ENCODE measurements at regions not wholly inside any gene's neighbourhood (a gene's known extent, or its start where the extent isn't known, plus 50 kb on each side); places are given as distances from the start of the nearest gene placed in this dataset.
A peak's percentile ranks its signal among the peaks of the same experiment; 100 is the strongest.
"Not testable (repeated sequence)": the region's sequence is repeated elsewhere in the genome, so short reads cannot be mapped to it uniquely, and the experiment has no call there.

- H3K27me3 Mint-ChIP-seq (ENCODE audit: insufficient read depth, unreplicated experiment); H3K9me3 Mint-ChIP-seq (ENCODE audit: unreplicated experiment); BruUV-seq (replicated peaks); H3K4me1 ChIP-seq; H3K36me3 Mint-ChIP-seq (ENCODE audit: insufficient read depth, unreplicated experiment); CTCF ChIA-PET; DNase-seq; H3K27ac Mint-ChIP-seq (ENCODE audit: unreplicated experiment); POLR2A ChIA-PET; H3K4me3 ChIP-seq (ENCODE audit: low read depth, low read length); H3K4me1 Mint-ChIP-seq (ENCODE audit: low read depth, unreplicated experiment); H3K4me3 Mint-ChIP-seq (ENCODE audit: unreplicated experiment); H3K9me3 ChIP-seq; H3K27me3 ChIP-seq (replicated peaks; ENCODE audit: control insufficient read depth, insufficient read depth, low read length); H3K36me3 ChIP-seq (ENCODE audit: control insufficient read depth, insufficient read depth, low read length); intact Hi-C loops (cut with micrococcal nuclease; ENCODE audit: unreplicated experiment): not testable (repeated sequence)
These were observed 313.2 kb upstream of the PLGLB1 start for GRCh38 chr2:87334888-87335287.

- intact Hi-C loops (cut with micrococcal nuclease; ENCODE audit: unreplicated experiment); POLR2A ChIA-PET; DNase-seq; H3K4me3 Mint-ChIP-seq (ENCODE audit: unreplicated experiment); H3K9me3 ChIP-seq; H3K9me3 Mint-ChIP-seq (ENCODE audit: unreplicated experiment); H3K36me3 Mint-ChIP-seq (ENCODE audit: insufficient read depth, unreplicated experiment); H3K27ac Mint-ChIP-seq (ENCODE audit: unreplicated experiment); BruUV-seq (replicated peaks); H3K27me3 Mint-ChIP-seq (ENCODE audit: insufficient read depth, unreplicated experiment); H3K4me1 Mint-ChIP-seq (ENCODE audit: low read depth, unreplicated experiment); H3K27me3 ChIP-seq (replicated peaks; ENCODE audit: control insufficient read depth, insufficient read depth, low read length); H3K36me3 ChIP-seq (ENCODE audit: control insufficient read depth, insufficient read depth, low read length); H3K4me1 ChIP-seq; CTCF ChIA-PET; H3K4me3 ChIP-seq (ENCODE audit: low read depth, low read length): not testable (repeated sequence)
These were observed 317.4 kb upstream of the PLGLB1 start for GRCh38 chr2:87338998-87339397.

GRCh38 chr2:87341601-87342014, 320.0 kb upstream of the PLGLB1 start:
- H3K27ac Mint-ChIP-seq (ENCODE audit: unreplicated experiment); POLR2A ChIA-PET; H3K36me3 ChIP-seq (ENCODE audit: control insufficient read depth, insufficient read depth, low read length); H3K9me3 ChIP-seq; CTCF ChIA-PET; H3K4me1 ChIP-seq; H3K27me3 Mint-ChIP-seq (ENCODE audit: insufficient read depth, unreplicated experiment); H3K4me3 Mint-ChIP-seq (ENCODE audit: unreplicated experiment); H3K4me1 Mint-ChIP-seq (ENCODE audit: low read depth, unreplicated experiment); BruUV-seq (replicated peaks); H3K9me3 Mint-ChIP-seq (ENCODE audit: unreplicated experiment); H3K4me3 ChIP-seq (ENCODE audit: low read depth, low read length); H3K36me3 Mint-ChIP-seq (ENCODE audit: insufficient read depth, unreplicated experiment); intact Hi-C loops (cut with micrococcal nuclease; ENCODE audit: unreplicated experiment); H3K27me3 ChIP-seq (replicated peaks; ENCODE audit: control insufficient read depth, insufficient read depth, low read length): not testable (repeated sequence)
- DNase-seq: peak; percentile 64 to 81
- TF ChIP-seq CTCF (IDR thresholded peaks at IDR 0.05; ENCODE audit: insufficient read depth in 1 of 2, low read depth in 1 of 2, low read length in 1 of 2, severe bottlenecking in 1 of 2, unreplicated experiment in 1 of 2): peak; percentile 33 to 71

GRCh38 chr2:87342175-87342574, 320.5 kb upstream of the PLGLB1 start:
- CTCF ChIA-PET: not testable (repeated sequence)

GRCh38 chr2:87343347-87343746, 321.7 kb upstream of the PLGLB1 start:
- H3K27ac Mint-ChIP-seq (ENCODE audit: unreplicated experiment); H3K4me3 Mint-ChIP-seq (ENCODE audit: unreplicated experiment); H3K4me3 ChIP-seq (ENCODE audit: low read depth, low read length); H3K9me3 ChIP-seq; H3K27me3 ChIP-seq (replicated peaks; ENCODE audit: control insufficient read depth, insufficient read depth, low read length); H3K4me1 ChIP-seq; H3K36me3 ChIP-seq (ENCODE audit: control insufficient read depth, insufficient read depth, low read length); H3K36me3 Mint-ChIP-seq (ENCODE audit: insufficient read depth, unreplicated experiment); H3K9me3 Mint-ChIP-seq (ENCODE audit: unreplicated experiment); BruUV-seq (replicated peaks); H3K4me1 Mint-ChIP-seq (ENCODE audit: low read depth, unreplicated experiment); H3K27me3 Mint-ChIP-seq (ENCODE audit: insufficient read depth, unreplicated experiment); CTCF ChIA-PET; intact Hi-C loops (cut with micrococcal nuclease; ENCODE audit: unreplicated experiment); POLR2A ChIA-PET: not testable (repeated sequence)
- peak in 1 of 2 experiments; percentile 20 for DNase-seq

More at GRCh38 chr2:87342175-87342574, 320.5 kb upstream of the PLGLB1 start:
- H3K4me3 Mint-ChIP-seq (ENCODE audit: unreplicated experiment); H3K4me1 Mint-ChIP-seq (ENCODE audit: low read depth, unreplicated experiment); H3K36me3 ChIP-seq (ENCODE audit: control insufficient read depth, insufficient read depth, low read length); H3K27me3 ChIP-seq (replicated peaks; ENCODE audit: control insufficient read depth, insufficient read depth, low read length); H3K9me3 Mint-ChIP-seq (ENCODE audit: unreplicated experiment); H3K4me3 ChIP-seq (ENCODE audit: low read depth, low read length); POLR2A ChIA-PET; BruUV-seq (replicated peaks); H3K27me3 Mint-ChIP-seq (ENCODE audit: insufficient read depth, unreplicated experiment); H3K4me1 ChIP-seq; H3K27ac Mint-ChIP-seq (ENCODE audit: unreplicated experiment); intact Hi-C loops (cut with micrococcal nuclease; ENCODE audit: unreplicated experiment); H3K36me3 Mint-ChIP-seq (ENCODE audit: insufficient read depth, unreplicated experiment); H3K9me3 ChIP-seq; DNase-seq: not testable (repeated sequence)

- H3K27me3 ChIP-seq (replicated peaks; ENCODE audit: control insufficient read depth, insufficient read depth, low read length): not testable (repeated sequence)
These were observed 323.6 kb upstream of the PLGLB1 start for GRCh38 chr2:87345283-87345682.

GRCh38 chr2:87348556-87348955, 326.9 kb upstream of the PLGLB1 start:
- H3K9me3 ChIP-seq; DNase-seq; CTCF ChIA-PET; BruUV-seq (replicated peaks); H3K27me3 Mint-ChIP-seq (ENCODE audit: insufficient read depth, unreplicated experiment); H3K36me3 Mint-ChIP-seq (ENCODE audit: insufficient read depth, unreplicated experiment); H3K9me3 Mint-ChIP-seq (ENCODE audit: unreplicated experiment); H3K4me1 Mint-ChIP-seq (ENCODE audit: low read depth, unreplicated experiment); H3K27me3 ChIP-seq (replicated peaks; ENCODE audit: control insufficient read depth, insufficient read depth, low read length); intact Hi-C loops (cut with micrococcal nuclease; ENCODE audit: unreplicated experiment); H3K4me3 ChIP-seq (ENCODE audit: low read depth, low read length); H3K4me1 ChIP-seq; H3K36me3 ChIP-seq (ENCODE audit: control insufficient read depth, insufficient read depth, low read length); POLR2A ChIA-PET; H3K4me3 Mint-ChIP-seq (ENCODE audit: unreplicated experiment); H3K27ac Mint-ChIP-seq (ENCODE audit: unreplicated experiment): not testable (repeated sequence)

More at GRCh38 chr2:87345283-87345682, 323.6 kb upstream of the PLGLB1 start:
- H3K9me3 Mint-ChIP-seq (ENCODE audit: unreplicated experiment); intact Hi-C loops (cut with micrococcal nuclease; ENCODE audit: unreplicated experiment); H3K4me1 ChIP-seq; H3K27me3 Mint-ChIP-seq (ENCODE audit: insufficient read depth, unreplicated experiment); H3K4me3 Mint-ChIP-seq (ENCODE audit: unreplicated experiment); DNase-seq; H3K4me3 ChIP-seq (ENCODE audit: low read depth, low read length); BruUV-seq (replicated peaks); POLR2A ChIA-PET; H3K4me1 Mint-ChIP-seq (ENCODE audit: low read depth, unreplicated experiment); H3K9me3 ChIP-seq; H3K27ac Mint-ChIP-seq (ENCODE audit: unreplicated experiment); H3K36me3 ChIP-seq (ENCODE audit: control insufficient read depth, insufficient read depth, low read length); H3K36me3 Mint-ChIP-seq (ENCODE audit: insufficient read depth, unreplicated experiment); CTCF ChIA-PET: not testable (repeated sequence)
